Midbrain (tissue), 1 donor: ENCODE measurements at regions not wholly inside any gene's neighbourhood (a gene's known extent, or its start where the extent isn't known, plus 50 kb on each side); places are given as distances from the start of the nearest gene placed in this dataset.
"Not testable (repeated sequence)": the region's sequence is repeated elsewhere in the genome, so short reads cannot be mapped to it uniquely, and the experiment has no call there.

Experiments
- DNase-seq: peaks from one replicate; lab custom pipeline; 2025; lab: John Stamatoyannopoulos, UW

DNA sequence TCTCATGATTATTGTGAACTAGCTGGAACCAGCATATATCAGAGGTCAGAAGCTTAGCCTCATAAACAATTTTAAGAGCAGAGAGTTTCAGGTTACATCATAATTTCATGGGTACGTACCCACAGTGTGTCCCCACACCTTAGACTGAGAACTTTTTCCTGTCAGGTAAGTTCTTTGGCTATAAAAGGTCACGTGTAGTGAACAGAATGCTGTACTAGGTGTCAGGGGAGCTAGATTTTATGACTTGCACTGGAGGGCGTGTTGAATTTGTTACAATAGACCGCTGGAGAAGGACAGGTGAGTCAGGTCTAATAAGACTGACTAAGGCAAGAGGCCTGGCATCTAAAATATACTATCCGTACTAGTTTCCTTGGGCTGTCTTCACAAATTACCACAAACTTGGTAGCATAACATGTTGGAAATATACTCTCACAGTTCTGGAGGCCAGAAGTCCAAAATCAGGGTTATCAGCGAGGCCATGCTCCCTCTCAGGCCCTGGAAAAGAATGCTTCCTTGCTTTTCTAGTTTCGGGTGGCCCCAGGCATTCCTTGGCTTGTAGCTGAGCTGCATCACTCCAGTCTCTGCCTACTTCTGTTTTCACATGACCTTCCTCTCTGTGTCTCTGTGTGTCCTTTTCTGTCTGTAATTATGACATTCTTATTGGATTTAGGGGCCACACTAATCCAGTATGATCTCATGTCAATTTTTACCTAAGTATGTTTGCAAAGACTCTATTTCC, 512.0 kb upstream of the NR3C2 start:
- DNase-seq, result no peak

DNA sequence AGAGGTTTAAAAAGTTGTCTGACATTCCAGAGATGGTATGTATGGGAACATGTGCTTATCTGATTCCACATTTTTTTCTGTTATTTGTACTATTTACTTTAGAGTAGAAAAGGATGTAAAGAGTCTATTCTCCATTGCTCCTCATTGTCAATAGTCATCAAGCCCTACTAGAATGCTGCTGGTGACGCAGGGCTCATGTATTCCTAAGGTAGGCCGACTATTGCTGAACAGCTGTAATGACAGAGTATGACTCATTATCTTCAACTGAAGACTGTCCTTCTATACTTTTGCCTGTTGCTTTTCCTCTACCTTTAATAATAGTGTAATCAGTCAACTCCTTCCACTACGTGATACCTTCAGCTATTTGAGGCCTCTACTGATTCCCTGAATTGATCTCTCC, 509.1 kb upstream of the NR3C2 start:
- DNase-seq, result no peak

DNA sequence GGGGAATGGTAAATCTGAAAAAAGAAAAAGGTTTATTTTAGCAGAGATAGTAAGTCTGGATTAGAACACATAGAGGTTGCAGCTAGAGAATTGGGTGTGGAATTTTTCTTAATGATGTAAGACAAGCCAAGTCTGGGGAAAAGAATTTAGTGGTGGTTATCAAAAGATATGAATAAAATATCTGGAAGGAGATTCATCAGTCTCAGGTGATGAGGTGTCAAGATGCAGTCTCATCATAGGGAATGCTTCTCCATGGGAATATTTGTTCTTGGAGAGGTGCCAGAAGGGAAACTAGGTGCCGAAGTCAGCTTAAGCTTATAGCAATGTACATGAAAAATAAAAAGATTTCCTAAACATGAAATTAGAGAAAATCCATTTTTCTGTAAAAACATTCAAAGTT, 504.1 kb upstream of the NR3C2 start:
- DNase-seq, result no peak

DNA sequence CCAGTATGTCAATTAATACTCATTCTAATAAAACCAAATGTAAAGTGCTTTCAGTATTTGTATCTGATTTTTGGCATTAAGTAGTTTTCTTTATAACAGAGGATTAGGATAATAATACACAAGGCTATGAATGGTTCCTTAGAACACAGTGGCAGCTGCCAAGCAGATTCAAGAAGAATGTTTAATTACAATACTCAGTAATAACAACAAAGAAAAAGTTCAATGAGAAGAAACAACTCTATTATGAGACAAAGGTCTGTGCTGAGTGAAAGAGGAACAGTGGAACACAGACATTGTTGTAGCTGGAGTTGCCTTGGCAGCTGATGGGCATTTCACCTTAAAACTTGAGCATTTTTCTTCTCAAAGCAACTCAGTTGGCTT, 502.6 kb upstream of the NR3C2 start:
- DNase-seq, result no peak

DNA sequence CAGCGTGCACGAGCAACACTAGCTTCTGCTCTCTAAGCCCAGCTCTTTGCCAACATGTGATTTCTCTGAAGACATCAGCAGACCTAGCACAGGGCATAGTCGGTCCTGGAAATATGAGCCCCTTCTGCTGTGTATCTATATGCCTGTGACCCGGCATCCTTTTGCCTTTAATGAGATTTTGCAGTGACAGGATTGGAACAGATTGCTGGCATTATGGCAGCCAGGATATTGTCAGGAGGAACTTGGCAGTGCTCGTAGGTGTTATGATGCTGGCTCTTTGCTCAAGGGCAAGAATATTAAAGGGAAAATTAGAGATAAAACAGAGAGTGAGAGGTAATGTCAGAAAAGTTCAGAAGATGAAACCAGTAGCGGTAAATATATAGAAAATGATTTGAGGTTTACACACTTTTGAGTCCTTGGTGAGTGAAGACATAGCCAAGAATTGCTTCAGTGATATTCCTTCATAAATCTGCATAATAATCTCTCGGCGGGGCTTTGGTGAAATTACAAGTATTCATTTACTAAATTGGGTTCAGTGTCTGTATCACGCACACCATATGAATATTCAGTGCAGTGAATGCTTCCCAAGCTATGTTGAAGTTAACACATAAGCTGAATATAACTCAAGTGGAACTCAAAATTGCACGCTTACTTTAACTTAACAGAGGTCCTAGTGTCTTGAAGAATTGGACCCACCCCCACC, 502.1 kb upstream of the NR3C2 start:
- DNase-seq, result no peak

DNA sequence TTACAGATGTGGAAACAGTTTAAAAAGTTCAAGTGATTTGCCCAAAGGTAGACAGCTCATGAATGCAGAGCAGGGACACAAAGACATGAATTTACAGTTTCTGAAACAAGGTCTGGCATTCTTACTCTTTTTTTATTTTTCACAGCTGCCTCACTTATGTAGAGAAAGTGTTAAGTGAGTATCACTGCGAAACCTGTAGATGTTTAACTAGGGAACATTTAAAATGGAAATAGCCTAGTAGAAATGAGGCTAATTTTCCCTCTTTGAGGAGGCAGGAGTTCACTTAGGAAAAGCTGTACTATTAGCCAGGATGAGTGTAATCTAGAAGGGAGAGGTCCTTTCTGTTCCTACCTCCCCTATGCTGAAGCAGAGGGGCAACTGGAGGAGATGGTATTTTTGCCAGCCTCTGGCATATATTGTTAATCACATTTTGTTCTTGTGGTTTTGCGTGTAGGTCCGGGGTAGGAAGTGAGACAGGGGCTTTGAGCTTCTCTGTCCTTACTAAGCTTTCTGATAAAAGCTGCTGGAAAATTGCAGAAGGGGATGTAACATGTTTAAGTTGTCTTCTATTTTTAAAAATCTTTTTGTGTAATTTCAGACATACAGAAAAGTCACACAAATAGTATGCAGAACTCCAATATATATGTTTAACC, 492.8 kb upstream of the NR3C2 start:
- DNase-seq, result no peak

DNA sequence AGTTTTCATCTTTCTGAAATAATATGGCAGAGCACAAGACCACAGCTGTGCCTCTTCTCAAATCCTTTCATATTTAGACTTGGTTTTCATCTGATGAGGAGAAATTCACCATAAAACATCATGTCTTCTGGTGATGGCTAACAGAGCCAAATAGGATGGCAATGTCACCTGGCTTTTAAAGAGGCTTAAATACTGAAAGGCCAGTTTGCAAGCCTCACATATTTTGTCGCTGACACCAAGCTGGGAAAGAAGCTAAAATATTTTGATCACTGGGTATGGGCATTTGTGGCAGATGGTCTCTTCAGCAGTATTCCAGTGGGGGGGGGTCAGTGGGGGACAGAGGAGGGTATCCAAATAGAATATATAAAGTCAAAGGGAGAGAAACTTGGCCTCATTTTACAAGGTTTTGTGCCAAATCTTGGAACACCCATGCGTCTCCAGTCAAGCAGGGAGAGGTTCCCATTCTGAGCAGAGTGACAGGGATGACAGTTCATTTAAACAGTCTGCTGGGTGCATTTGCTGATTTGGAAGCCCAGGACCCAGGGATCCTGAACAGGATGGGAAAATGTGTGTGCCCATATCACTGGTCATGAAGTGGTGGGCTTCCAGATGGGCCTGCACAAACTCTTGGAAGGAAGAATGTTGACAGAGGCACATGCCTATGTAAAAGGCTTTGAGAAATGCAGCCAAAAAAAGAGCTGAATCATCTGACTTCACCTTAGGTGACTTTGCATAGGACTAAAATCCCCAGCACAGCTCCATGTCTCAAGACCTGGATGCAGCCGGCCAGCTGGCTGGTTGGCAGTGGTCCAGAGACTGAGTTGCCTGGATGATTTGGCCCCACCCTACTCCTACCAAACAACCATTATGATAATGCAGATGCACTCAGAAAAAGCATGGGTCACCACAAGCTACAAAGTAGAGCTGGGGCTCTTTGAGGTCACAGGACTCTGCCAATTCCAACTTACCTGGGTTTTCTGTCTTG, 484.4 kb upstream of the NR3C2 start:
- no peak for DNase-seq

DNA sequence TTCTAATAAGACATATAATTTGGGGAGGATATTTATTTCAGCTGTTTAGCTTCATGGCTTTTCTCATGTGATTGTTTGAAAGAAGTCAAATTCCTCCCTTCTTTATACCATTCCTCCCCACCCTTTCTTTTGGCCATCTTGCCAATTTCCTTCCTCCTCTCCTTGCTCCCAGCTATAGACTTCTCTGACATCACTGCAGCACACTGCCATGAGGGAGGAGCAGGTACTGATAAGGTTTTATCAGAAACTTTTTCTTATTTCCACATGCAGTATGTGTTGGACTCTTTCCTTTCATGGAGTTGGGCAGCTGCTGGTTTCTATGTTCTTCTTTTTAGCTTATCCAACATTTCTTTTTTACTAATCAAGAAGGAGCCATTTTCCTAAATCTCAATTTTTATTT, 481.7 kb upstream of the NR3C2 start:
- DNase-seq, result no peak

DNA sequence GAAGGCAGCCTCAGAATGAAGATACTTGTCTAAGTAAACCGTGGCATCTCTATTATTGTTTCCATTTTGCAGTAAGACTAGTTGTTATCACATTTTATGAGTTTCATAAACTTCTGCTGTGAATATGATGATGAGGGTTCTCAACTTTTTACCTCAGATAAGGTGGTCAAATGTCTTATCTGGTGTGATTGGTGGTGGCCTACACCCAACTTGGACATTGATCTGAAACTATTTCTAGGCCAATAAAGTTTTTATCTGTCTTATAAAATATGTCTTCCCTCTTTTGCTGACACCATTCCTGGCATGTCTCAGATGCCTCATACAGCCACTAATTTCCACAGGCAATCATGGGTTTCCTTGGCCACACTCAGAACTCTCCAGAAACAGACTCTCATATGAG, 480.3 kb upstream of the NR3C2 start:
- DNase-seq, result no peak

DNA sequence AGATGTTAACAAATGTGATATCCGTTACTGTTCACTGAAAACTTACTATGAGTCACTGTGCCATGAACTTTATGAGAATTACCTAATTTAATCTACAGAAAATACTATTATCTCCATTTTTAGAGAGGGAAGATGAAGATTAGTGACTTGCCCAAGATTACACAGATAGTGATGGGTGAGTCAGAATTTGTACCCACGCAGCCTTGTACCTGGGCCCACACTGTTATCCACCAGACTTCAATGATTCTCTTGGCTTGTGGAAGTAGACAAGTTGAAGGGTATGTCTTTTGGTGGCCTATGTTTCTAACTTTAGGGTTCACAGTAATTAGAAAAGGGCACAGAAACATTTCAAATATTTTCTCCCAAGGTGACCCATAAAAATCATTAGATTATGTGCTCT, 472.5 kb upstream of the NR3C2 start:
- DNase-seq, result no peak

DNA sequence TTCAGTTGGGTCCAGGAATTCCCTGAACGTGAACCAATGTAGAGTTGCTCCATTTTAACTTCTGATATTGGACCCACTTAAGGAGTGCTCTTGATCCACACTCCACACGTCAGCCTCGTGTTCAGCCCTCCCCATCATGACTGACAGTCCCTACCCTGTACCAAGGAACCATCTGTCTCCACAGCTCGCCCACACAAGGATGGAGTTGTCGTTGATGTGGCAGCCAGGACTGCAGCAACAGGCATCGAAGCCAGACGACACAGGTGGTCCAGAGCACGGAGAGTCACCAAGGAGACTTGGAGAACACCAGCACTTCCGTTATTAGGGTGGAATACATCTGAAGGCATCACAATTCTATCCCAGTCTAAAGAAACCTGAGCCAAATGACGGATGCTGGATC, 472.1 kb upstream of the NR3C2 start:
- DNase-seq, result no peak

DNA sequence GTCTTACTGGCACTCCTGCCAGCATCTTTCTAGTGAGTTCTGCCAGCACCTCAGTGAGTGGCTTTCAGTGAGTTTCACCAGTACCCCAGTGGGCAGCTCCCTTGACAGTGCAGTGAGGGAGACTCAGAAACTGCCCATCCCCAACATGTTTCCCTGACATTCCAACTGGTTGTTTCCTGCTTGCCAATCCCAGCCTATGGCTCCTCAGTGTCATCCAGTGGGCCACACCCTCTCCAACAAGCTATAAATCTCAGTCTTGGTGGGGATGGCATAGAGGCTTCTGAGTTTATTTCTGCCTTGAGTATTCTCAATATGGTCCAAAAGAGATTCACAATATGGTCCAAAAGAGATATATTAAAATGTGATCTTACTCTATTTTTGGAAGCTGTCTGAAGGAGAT, 461.2 kb upstream of the NR3C2 start:
- no peak for DNase-seq

DNA sequence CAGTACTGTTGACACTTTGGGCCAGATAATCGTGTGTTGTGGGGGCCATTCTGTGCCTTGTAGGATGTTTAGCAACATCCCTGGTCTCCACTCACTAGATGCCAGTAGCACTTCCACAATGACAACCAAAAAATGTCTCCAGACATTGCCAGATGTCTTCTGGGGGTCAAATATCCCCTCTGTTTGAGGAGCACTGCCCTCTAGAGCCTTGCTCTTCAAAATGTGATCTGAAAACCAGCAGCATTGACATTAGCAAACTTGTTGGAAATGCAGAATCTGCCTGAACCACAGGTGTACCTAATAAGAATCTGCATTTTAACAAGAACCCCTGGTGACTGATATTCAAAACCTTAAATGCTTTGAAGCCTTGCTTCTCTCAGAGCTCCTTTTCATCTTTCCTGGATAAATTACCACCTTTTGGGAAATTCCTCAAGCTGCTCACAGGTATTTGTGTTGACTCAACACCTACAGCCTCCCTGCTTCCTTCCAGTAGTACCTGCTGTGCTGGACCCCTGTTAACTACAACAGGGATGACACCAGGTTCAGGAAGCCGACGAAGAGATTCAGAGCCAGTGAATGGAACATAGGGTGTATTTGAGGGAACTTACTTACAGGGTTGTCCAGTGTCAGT, 459.0 kb upstream of the NR3C2 start:
- DNase-seq, result no peak

DNA sequence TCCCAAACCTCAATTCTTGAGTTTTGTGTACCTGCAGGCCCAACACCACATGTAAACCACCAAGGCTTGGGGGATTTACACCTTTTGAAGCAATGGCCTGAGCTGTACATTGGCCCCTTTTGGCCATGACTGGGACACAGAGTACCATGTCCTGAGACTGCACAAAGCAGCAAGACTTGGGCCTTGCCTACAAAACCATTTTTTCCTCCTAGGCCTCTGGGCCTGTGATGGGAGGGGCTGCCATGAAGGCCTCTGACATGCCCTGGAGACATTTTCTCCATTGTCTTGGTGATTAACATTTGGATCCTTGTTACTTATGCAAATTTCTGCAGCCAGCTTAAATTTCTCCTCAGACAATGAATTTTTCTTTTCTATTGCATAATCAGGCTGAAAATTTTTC, 455.9 kb upstream of the NR3C2 start:
- DNase-seq, result not testable (repeated sequence)

DNA sequence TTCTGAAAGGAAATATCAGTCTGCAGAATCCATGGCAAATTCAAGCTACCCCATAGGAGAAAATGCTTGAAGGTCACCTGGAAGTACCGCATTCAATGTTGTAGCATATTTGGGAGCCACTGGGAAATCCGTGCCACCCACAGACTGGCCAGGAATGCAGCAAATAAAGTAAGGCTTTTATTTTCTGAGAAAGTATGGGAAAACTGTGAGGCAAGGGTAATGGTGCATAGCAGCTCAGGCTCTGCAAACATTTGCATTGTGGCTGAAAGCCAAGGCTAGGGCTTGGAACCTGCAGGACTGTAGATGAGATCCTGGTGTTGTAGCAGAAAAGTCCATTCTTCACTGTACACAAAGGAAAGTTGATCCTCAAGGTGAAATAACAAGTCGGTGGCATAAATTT, 450.9 kb upstream of the NR3C2 start:
- DNase-seq, result no peak

DNA sequence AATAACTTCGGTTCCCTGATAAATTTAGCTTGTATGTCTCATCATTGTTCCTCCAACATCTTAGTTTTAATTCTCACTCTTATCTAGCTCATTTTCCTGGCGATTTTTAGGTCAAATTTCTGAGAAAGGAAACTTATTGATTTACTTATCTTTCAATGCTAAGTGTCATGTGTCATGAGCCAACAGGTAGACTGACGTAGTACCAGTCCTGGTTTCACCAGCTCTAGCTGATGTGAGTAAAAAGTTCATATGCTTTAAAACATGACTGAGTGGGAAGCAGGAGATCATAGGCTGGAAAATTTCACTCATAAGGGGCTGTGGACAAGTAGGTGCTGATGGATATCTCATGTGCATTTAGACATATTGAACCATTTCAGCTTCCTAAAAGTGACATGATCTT, 441.7 kb upstream of the NR3C2 start:
- no peak for DNase-seq

DNA sequence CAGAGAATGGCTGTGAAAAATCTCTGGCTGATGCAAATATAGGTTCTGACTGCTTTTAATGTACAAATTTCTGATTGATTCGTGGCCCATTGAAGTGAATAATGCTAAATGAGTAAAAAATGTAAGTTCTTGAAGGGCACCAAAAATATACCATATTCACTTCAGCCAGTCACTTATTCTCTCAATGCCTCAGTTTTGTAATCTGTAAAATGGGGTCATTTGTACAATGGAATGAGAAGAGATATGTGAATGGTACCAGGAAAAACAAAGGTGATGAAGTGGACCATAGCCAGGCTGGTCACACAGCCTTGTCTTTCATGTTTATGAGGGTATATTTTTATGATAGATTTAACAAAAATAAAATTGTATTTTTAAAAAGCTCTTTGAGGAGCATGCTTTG, 441.2 kb upstream of the NR3C2 start:
- DNase-seq, result no peak

DNA sequence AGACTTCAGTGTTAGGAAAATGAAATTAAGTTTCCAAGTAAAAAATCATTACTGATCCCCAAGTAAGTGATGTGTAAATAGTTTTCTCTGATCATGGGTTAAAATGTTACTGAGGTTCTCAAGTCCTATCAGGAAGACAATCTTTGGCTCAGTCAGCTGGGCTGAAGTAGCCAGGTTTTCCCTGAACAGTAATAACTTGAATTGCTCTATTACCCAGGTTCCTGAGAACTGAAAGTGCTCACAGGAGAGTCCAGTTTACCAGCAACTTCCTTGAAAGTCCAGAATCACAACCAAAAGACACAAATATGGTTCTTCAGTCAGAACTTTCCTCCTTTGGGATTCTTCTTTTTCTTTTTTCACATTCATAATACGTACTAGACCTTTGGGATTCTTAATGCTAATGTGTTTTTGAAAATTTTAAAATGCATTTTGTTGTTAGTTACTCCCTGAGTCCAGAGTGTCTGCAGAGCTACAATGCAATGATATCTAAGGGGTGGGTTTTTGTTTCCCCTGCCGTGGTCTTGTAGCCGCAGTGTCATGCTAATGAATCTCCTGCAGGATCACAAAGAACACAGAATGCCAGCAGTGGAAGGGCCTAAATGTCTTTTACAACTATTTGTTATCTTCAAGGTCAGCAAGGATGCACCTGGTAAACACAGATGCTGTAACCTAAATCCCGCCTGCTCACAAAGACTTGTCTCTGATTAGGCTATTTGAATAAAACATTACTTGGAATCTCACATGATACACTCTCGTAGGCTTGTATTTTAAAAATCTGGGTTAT, 439.8 kb upstream of the NR3C2 start:
- DNase-seq, result no peak

DNA sequence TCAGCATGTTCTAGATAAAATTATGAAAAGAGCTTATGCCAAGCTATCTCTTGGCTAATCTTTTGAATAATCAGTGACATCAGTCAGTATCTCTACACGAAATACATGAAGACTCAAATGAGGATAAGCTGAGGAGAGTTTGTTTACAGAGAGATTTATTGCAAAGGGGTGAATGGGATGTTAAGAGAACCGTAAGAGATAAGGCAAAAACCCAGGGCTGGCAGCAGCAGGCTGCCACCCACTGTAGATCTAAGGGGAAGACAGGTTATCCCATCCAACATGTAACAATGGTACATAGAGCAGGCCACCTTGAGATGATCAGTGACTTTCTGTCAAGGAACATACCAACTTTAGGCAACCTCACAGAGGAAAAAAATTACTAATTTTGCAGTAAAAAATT, 432.1 kb upstream of the NR3C2 start:
- DNase-seq, result no peak

DNA sequence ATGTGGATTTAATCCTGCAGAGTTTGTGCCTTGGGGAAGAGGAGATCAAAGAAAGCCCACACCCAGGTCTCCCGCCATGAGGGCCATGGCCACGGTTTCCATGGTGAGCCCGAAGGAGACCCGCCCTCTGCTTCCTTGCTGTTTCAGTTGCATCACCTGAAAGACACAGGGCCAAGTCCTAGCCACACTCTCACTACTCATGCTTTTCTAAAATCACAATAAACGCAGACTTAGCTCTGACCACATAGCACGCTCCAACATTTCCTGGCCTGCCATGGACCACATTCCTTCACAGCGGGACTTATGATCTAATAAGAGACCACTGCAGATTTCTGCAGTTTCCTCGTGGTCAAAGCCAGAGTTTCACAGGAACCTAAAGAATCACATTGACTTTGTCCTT, 426.0 kb upstream of the NR3C2 start:
- DNase-seq, result no peak

DNA sequence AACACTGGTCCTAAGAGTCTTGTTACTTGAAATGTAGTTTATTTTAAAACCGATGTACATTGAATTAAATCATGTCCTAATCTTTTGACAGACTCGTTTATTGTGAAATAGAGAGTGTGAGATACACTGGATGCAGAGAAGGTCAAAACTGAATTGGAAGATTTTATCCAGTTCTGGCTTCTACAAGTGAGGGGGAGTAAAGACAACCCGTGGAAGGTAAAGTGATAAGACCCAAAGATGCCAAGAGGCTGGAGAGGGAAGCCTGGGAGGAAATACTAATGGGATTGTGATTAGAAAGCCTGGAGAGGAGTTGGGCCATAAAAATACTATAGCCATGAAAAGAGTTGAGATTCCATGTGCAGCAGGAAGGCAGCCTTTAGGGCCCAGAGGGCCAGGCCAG, 424.5 kb upstream of the NR3C2 start:
- no peak for DNase-seq
